Liver (tissue), 8 donors: ENCODE measurements at regions not wholly inside any gene's neighbourhood (a gene's known extent, or its start where the extent isn't known, plus 50 kb on each side); places are given as distances from the start of the nearest gene placed in this dataset.

ENCODE experiments used
- DNase-seq: peaks from one replicate; pipeline ENCODE4 v3.0.0-alpha.2; 2017; ENCODE audit warnings: low spot score
- H3K27ac ChIP-seq, 2 donors: one replicate each; pipeline ENCODE4 v1.7.0; 2013; ENCODE audit warnings: inconsistent platforms in 2 of 2, low read length in 2 of 2, control low read depth in 1 of 2, low read depth in 1 of 2, mild to moderate bottlenecking in 1 of 2
- H3K27me3 ChIP-seq, 4 donors: one replicate each; pipeline versions ENCODE4 v1.6.1 to v1.7.0; 2013; ENCODE audit warnings: low read length in 3 of 4, inconsistent platforms in 1 of 4, mild to moderate bottlenecking in 1 of 4, moderate library complexity in 1 of 4; ENCODE audit not compliant: control insufficient read depth in 4 of 4, insufficient read depth in 4 of 4
- H3K36me3 ChIP-seq, 4 donors: one replicate each; pipeline versions ENCODE4 v1.6.1 to v1.7.0; 2013; ENCODE audit warnings: low read length in 3 of 4, mild to moderate bottlenecking in 3 of 4, low read depth in 1 of 4, moderate library complexity in 1 of 4; ENCODE audit not compliant: control insufficient read depth in 4 of 4, insufficient read depth in 3 of 4
- H3K4me1 ChIP-seq, 4 donors: one replicate each; pipeline versions ENCODE4 v1.6.1 to v1.7.0; 2013; ENCODE audit warnings: low read length in 3 of 4, mild to moderate bottlenecking in 3 of 4, moderate library complexity in 1 of 4; ENCODE audit not compliant: control insufficient read depth in 4 of 4, insufficient read depth in 4 of 4
- H3K4me3 ChIP-seq, 3 donors: one replicate each; pipeline versions ENCODE4 v1.6.1 to v1.7.0; 2013; ENCODE audit warnings: low read length in 3 of 3, control low read depth in 1 of 3, low read depth in 1 of 3, mild to moderate bottlenecking in 1 of 3
- H3K9ac ChIP-seq, 2 donors: one replicate each; pipeline ENCODE4 v1.7.0; 2013; ENCODE audit warnings: low read length in 2 of 2, mild to moderate bottlenecking in 2 of 2, moderate library complexity in 2 of 2, control low read depth in 1 of 2, low read depth in 1 of 2
- H3K9me3 ChIP-seq, 4 donors: one replicate each; pipeline versions ENCODE4 v1.6.1 to v1.7.0; 2013; ENCODE audit warnings: low read length in 3 of 4; ENCODE audit not compliant: control insufficient read depth in 4 of 4
- ATF3 ChIP-seq: IDR thresholded peaks from 2 replicates; pipeline ENCODE4 v1.6.1; 2016; ENCODE audit warnings: antibody characterized with exemption
- CTCF ChIP-seq: fragments of 150-350 bp; IDR thresholded peaks from 2 replicates; pipeline ENCODE4 v1.5.1; 2017; ENCODE audit warnings: improper control_type of control experiment, low read depth, low read length; ENCODE audit not compliant: missing input control
- EGR1 ChIP-seq, 2 donors: IDR thresholded peaks; 2 replicates each; pipeline ENCODE4 v1.6.1; 2016 to 2018; ENCODE audit warnings: antibody characterized with exemption in 2 of 2, low read depth in 2 of 2
- FOXA1 ChIP-seq: IDR thresholded peaks from 2 replicates; pipeline ENCODE4 v1.6.1; 2016; ENCODE audit warnings: antibody characterized with exemption
- FOXA2 ChIP-seq: IDR thresholded peaks from 2 replicates; pipeline ENCODE4 v1.6.1; 2016; ENCODE audit warnings: antibody characterized with exemption
- GABPA ChIP-seq, 2 donors: IDR thresholded peaks in 1 of 2; conservative IDR thresholded peaks in 1 of 2; 2 replicates each; pipeline ENCODE4 v1.6.1; 2016; ENCODE audit warnings: antibody characterized with exemption in 2 of 2, mild to moderate bottlenecking in 1 of 2, moderate library complexity in 1 of 2
- HNF4A ChIP-seq, 2 donors: conservative IDR thresholded peaks; 2 replicates each; pipeline ENCODE4 v1.6.1; 2016; ENCODE audit warnings: antibody characterized with exemption in 2 of 2, mild to moderate bottlenecking in 2 of 2
- HNF4G ChIP-seq: IDR thresholded peaks from 2 replicates; pipeline ENCODE4 v1.6.1; 2016; ENCODE audit warnings: antibody characterized with exemption
- JUND ChIP-seq, 2 donors: IDR thresholded peaks; 2 replicates each; pipeline ENCODE4 v1.6.1; 2016; ENCODE audit warnings: antibody characterized with exemption in 2 of 2
- MAX ChIP-seq: IDR thresholded peaks from 2 replicates; pipeline ENCODE4 v1.6.1; 2016; ENCODE audit warnings: antibody characterized with exemption
- NR2F2 ChIP-seq: IDR thresholded peaks from 2 replicates; pipeline ENCODE4 v1.6.1; 2016; ENCODE audit warnings: antibody characterized with exemption
- RAD21 ChIP-seq, 2 donors: IDR thresholded peaks; 2 replicates each; pipeline ENCODE4 v1.6.1; 2016; ENCODE audit warnings: antibody characterized with exemption in 2 of 2, mild to moderate bottlenecking in 2 of 2
- REST ChIP-seq: IDR thresholded peaks from 2 replicates; pipeline ENCODE4 v1.6.1; 2016; ENCODE audit warnings: antibody characterized with exemption, mild to moderate bottlenecking
- RXRA ChIP-seq, 2 donors: IDR thresholded peaks; 2 replicates each; pipeline ENCODE4 v1.6.1; 2017 to 2018; ENCODE audit warnings: antibody characterized with exemption in 2 of 2, mild to moderate bottlenecking in 1 of 2
- SP1 ChIP-seq: IDR thresholded peaks from 2 replicates; pipeline ENCODE4 v1.6.1; 2018; ENCODE audit warnings: antibody characterized with exemption, mild to moderate bottlenecking
- TAF1 ChIP-seq: conservative IDR thresholded peaks from 2 replicates; pipeline ENCODE4 v1.6.1; 2016; ENCODE audit warnings: antibody characterized with exemption, mild to moderate bottlenecking
- YY1 ChIP-seq: IDR thresholded peaks from 2 replicates; pipeline ENCODE4 v1.6.1; 2016; ENCODE audit warnings: antibody characterized with exemption, mild to moderate bottlenecking
- ZBTB33 ChIP-seq: IDR thresholded peaks from 2 replicates; pipeline ENCODE4 v1.6.1; 2016; ENCODE audit warnings: antibody characterized with exemption
- WGBS: extraction: QIAGEN DNeasy Blood & Tissue Kit; methylation state at CpG from one replicate; pipeline ENCODE4 v1.1.7; 2013; 5-methylcytosine and 5-hydroxymethylcytosine counted together
- donor health status: healthy.
- donor health status: healthy.
- donor health status: healthy.
- donor health status: healthy.
- donor health status: healthy.

- no peak for DNase-seq
- H3K9me3 ChIP-seq, result peaks cover 0 to 2% (median 0%) of the 10 kb centered on the region in 4 donors
- H3K27me3 ChIP-seq, result no peaks in the 10 kb centered on the region
- no peak overlapping the region for H3K9ac ChIP-seq
- 50% methylated on average over 3 of the region's 3 CpGs for WGBS
- H3K27ac ChIP-seq, result no peak overlapping the region
- no peaks in the 10 kb centered on the region for H3K4me1 ChIP-seq
- H3K36me3 ChIP-seq, result no peaks in the 10 kb centered on the region
- TF ChIP-seq JUND (IDR thresholded peaks at IDR 0.05) (no peak), HNF4G (no peak), ATF3 (no peak), EGR1 (IDR thresholded peaks at IDR 0.05; ENCODE audit: low read depth in 2 of 2) (no peak)
- H3K4me3 ChIP-seq, result no peak overlapping the region
Observed at GRCh38 chr11:28956446-28956845, 848.3 kb downstream of the METTL15 start.

GRCh38 chr11:28951191-28951590 is 843.0 kb downstream of the METTL15 start:
- no peak for DNase-seq
- H3K4me3 ChIP-seq, result no peak overlapping the region
- no peaks in the 10 kb centered on the region for H3K36me3 ChIP-seq
- H3K9ac ChIP-seq, result no peak overlapping the region
- no peak for TF ChIP-seq REST
- no peak for TF ChIP-seq NR2F2
- no peak for TF ChIP-seq FOXA2
- TF ChIP-seq GABPA (IDR thresholded peaks at IDR 0.05 in 1 of 2, conservative IDR thresholded peaks at IDR 0.05 in 1 of 2), result no peak
- no peak for TF ChIP-seq TAF1
- no peak for TF ChIP-seq FOXA1
- TF ChIP-seq RAD21 (IDR thresholded peaks at IDR 0.05), result no peak
- TF ChIP-seq JUND (IDR thresholded peaks at IDR 0.05), result no peak
- no peak for TF ChIP-seq ATF3
- no peak for TF ChIP-seq MAX
- no peak for TF ChIP-seq SP1
- TF ChIP-seq HNF4G, result no peak
- TF ChIP-seq HNF4A (conservative IDR thresholded peaks at IDR 0.05), result no peak
- no peak for TF ChIP-seq RXRA (IDR thresholded peaks at IDR 0.05)
- no peak for TF ChIP-seq CTCF
- TF ChIP-seq YY1, result no peak
- no peak for TF ChIP-seq EGR1 (IDR thresholded peaks at IDR 0.05; ENCODE audit: low read depth in 2 of 2)
- no peak for TF ChIP-seq ZBTB33
- peaks cover 0 to 2% (median 0%) of the 10 kb centered on the region in 4 donors for H3K9me3 ChIP-seq
- H3K4me1 ChIP-seq, result no peaks in the 10 kb centered on the region
- no peaks in the 10 kb centered on the region for H3K27me3 ChIP-seq
- H3K27ac ChIP-seq, result no peak overlapping the region
- 80% methylated on average over 1 of the region's 1 CpG for WGBS
